ENCODE measurements at regions not wholly inside any gene's neighbourhood (a gene's known extent, or its start where the extent isn't known, plus 50 kb on each side); places are given as distances from the start of the nearest gene placed in this dataset.

GRCh38 chr1:18539171-18539570, 58.4 kb downstream of the KLHDC7A start:
- TF ChIP-seq EZH2 (IDR thresholded peaks at IDR 0.05; ENCODE audit: borderline replicate concordance, low read depth, low read length, poor library complexity, severe bottlenecking), result no peak
- TF ChIP-seq CTCF (conservative IDR thresholded peaks at IDR 0.05; ENCODE audit: low read depth, low read length), result no peak
